H1 (cell line): ENCODE measurements at regions not wholly inside any gene's neighbourhood (a gene's known extent, or its start where the extent isn't known, plus 50 kb on each side); places are given as distances from the start of the nearest gene placed in this dataset.
A peak's percentile ranks its signal among the peaks of the same experiment; 100 is the strongest.

Source experiments
- CTCF ChIA-PET: fragments of 300-600 bp; sonication (Branson Sonifier 250); formaldehyde crosslinking; loops from one replicate; lab custom pipeline; 2021; ENCODE audit not compliant: partially characterized antibody; lab: Charles Lee
- POLR2A ChIA-PET: fragments of 300-600 bp; sonication (Branson Sonifier 250); formaldehyde crosslinking; loops from one replicate; lab custom pipeline; 2021; ENCODE audit warnings: inconsistent platforms; ENCODE audit not compliant: partially characterized antibody; lab: Charles Lee
- DNase-seq, 2 experiments: peaks; one replicate each; pipeline versions ENCODE4 v3.0.0 to v3.0.0-alpha.2; 2010 to 2022; ENCODE audit warnings: low spot score in 2 of 2, low read depth in 1 of 2, mixed read lengths in 1 of 2
- FAIRE-seq: peaks from 2 replicates; lab custom pipeline; 2011; peaks lifted over from hg19 to GRCh38; lab: Jason Lieb, UNC
- H2AFZ ChIP-seq: 2 replicates; pipeline ENCODE4 v1.8.1; 2012; ENCODE audit warnings: low read length, inconsistent platforms
- H2AK5ac ChIP-seq: 2 replicates; pipeline ENCODE4 v1.6.1; 2013; ENCODE audit warnings: low read depth, low read length
- H2BK120ac ChIP-seq: replicated peaks from 2 replicates; pipeline ENCODE3; 2013; ENCODE audit warnings: low read depth, low read length, inconsistent platforms
- H2BK12ac ChIP-seq: 2 replicates; pipeline ENCODE4 v1.6.1; 2013; ENCODE audit warnings: low read depth, low read length
- H2BK15ac ChIP-seq: 2 replicates; pipeline ENCODE4 v1.6.1; 2013; ENCODE audit warnings: low read length
- H2BK20ac ChIP-seq: 2 replicates; pipeline ENCODE4 v1.6.1; 2013; ENCODE audit warnings: low read length
- H2BK5ac ChIP-seq: 2 replicates; pipeline ENCODE4 v1.6.1; 2013; ENCODE audit warnings: low read depth, low read length
- H3K14ac ChIP-seq: 2 replicates; pipeline ENCODE4 v1.6.1; 2013; ENCODE audit warnings: inconsistent platforms; ENCODE audit not compliant: insufficient read length
- H3K18ac ChIP-seq: 2 replicates; pipeline ENCODE4 v1.6.1; 2013; ENCODE audit warnings: low read length; ENCODE audit errors: extremely low read depth
- H3K23ac ChIP-seq: 2 replicates; pipeline ENCODE4 v1.6.1; 2013; ENCODE audit warnings: inconsistent platforms; ENCODE audit not compliant: insufficient read length
- H3K23me2 ChIP-seq: 2 replicates; pipeline ENCODE4 v1.6.1; 2013; ENCODE audit warnings: low read depth, low read length
- H3K27ac ChIP-seq: 2 replicates; pipeline ENCODE4 v1.6.1; 2011; ENCODE audit warnings: low read depth, low read length, inconsistent platforms
- H3K27me3 ChIP-seq, 4 experiments: replicated peaks in 1 of 4; 1 replicate in 1 of 4; 2 replicates in 3 of 4; pipeline versions ENCODE4 v1.6.1 to v1.8.1; 2011 to 2013; ENCODE audit warnings: low read length in 3 of 4, mild to moderate bottlenecking in 3 of 4, inconsistent platforms in 2 of 4, mixed read lengths in 2 of 4, moderate library complexity in 1 of 4; ENCODE audit not compliant: control insufficient read depth in 3 of 4, insufficient read depth in 3 of 4; ENCODE audit errors: extremely low read depth in 1 of 4
- H3K36me3 ChIP-seq, 4 experiments: 2 replicates each; pipeline versions ENCODE4 v1.6.1 to v1.8.1; 2011 to 2013; ENCODE audit warnings: mild to moderate bottlenecking in 4 of 4, low read length in 3 of 4, moderate library complexity in 2 of 4, control low read depth in 1 of 4, inconsistent platforms in 1 of 4; ENCODE audit not compliant: insufficient read depth in 4 of 4, control insufficient read depth in 2 of 4
- H3K4ac ChIP-seq: replicated peaks from 2 replicates; pipeline ENCODE3; 2013; ENCODE audit warnings: low read length, low read depth, mixed read lengths, inconsistent platforms; ENCODE audit not compliant: insufficient read length
- H3K4me1 ChIP-seq, 4 experiments: replicated peaks in 1 of 4; 1 replicate in 1 of 4; 2 replicates in 3 of 4; pipeline versions ENCODE4 v1.6.1 to v1.8.1; 2011 to 2013; ENCODE audit warnings: low read length in 3 of 4, inconsistent platforms in 2 of 4, mixed read lengths in 1 of 4; ENCODE audit not compliant: insufficient read depth in 4 of 4, control insufficient read depth in 3 of 4
- H3K4me2 ChIP-seq, 2 experiments: 2 replicates each; pipeline versions ENCODE4 v1.6.1 to v1.8.1; 2011 to 2013; ENCODE audit warnings: low read depth in 2 of 2, low read length in 2 of 2, control low read depth in 1 of 2, inconsistent platforms in 1 of 2, mild to moderate bottlenecking in 1 of 2; ENCODE audit not compliant: insufficient read depth in 1 of 2
- H3K4me3 ChIP-seq, 4 experiments: fragments of 200-600, 300-600 bp in 1 of 4; sonication (generic), shearing (Covaris generic), sonication (Bioruptor Twin) in 1 of 4; 2 replicates each; pipeline versions ENCODE4 v1.5.1 to v1.8.1; 2011 to 2016; ENCODE audit warnings: low read length in 4 of 4, low read depth in 3 of 4, control low read depth in 2 of 4, inconsistent platforms in 2 of 4, mild to moderate bottlenecking in 2 of 4, mixed read lengths in 1 of 4, moderate library complexity in 1 of 4; ENCODE audit not compliant: insufficient read depth in 2 of 4; ENCODE audit errors: extremely low read depth in 1 of 4
- H3K56ac ChIP-seq: replicated peaks from 2 replicates; pipeline ENCODE3; 2013; ENCODE audit warnings: low read depth, mild to moderate bottlenecking, mixed read lengths, low read length, inconsistent platforms; ENCODE audit not compliant: insufficient read length
- H3K79me1 ChIP-seq: 2 replicates; pipeline ENCODE4 v1.6.1; 2013; ENCODE audit warnings: low read depth, low read length, control low read depth
- H3K79me2 ChIP-seq, 2 experiments: 2 replicates each; pipeline versions ENCODE4 v1.6.1 to v1.8.1; 2012 to 2013; ENCODE audit warnings: low read length in 2 of 2, mild to moderate bottlenecking in 2 of 2, inconsistent platforms in 1 of 2; ENCODE audit not compliant: insufficient read depth in 2 of 2, control insufficient read depth in 1 of 2
- H3K9ac ChIP-seq, 4 experiments: replicated peaks in 1 of 4; 1 replicate in 1 of 4; 2 replicates in 3 of 4; pipeline versions ENCODE4 v1.6.1 to v1.8.1; 2011 to 2013; ENCODE audit warnings: low read depth in 3 of 4, low read length in 3 of 4, control low read depth in 2 of 4, mild to moderate bottlenecking in 2 of 4, moderate library complexity in 2 of 4, inconsistent platforms in 1 of 4; ENCODE audit errors: extremely low read depth in 1 of 4
- H3K9me3 ChIP-seq, 2 experiments: 2 replicates each; pipeline versions ENCODE4 v1.6.1 to v1.8.1; 2012 to 2013; ENCODE audit warnings: mild to moderate bottlenecking in 2 of 2, moderate library complexity in 2 of 2, control low read depth in 1 of 2, inconsistent platforms in 1 of 2, low read depth in 1 of 2, low read length in 1 of 2, mixed read lengths in 1 of 2; ENCODE audit not compliant: insufficient read depth in 2 of 2
- H4K20me1 ChIP-seq, 2 experiments: replicated peaks in 1 of 2; 2 replicates each; pipeline versions ENCODE3 to v1.8.1; 2011 to 2013; ENCODE audit warnings: inconsistent platforms in 2 of 2, low read length in 2 of 2, mild to moderate bottlenecking in 1 of 2; ENCODE audit not compliant: insufficient read depth in 2 of 2, control insufficient read depth in 1 of 2
- H4K5ac ChIP-seq: 2 replicates; pipeline ENCODE4 v1.6.1; 2013; ENCODE audit warnings: low read length, low read depth, mixed read lengths, inconsistent platforms; ENCODE audit not compliant: insufficient read length
- H4K8ac ChIP-seq: 2 replicates; pipeline ENCODE4 v1.8.0; 2013; ENCODE audit warnings: mild to moderate bottlenecking, moderate library complexity, low read length, inconsistent platforms; ENCODE audit not compliant: insufficient read depth; ENCODE audit errors: extremely low read depth
- H4K91ac ChIP-seq: replicated peaks from 2 replicates; pipeline ENCODE3; 2013; ENCODE audit warnings: low read length, mixed read lengths, inconsistent platforms; ENCODE audit not compliant: insufficient read length
- CBX8 ChIP-seq: fragments of 300-800, 300-1000 bp; sonication (generic); IDR thresholded peaks from 2 replicates; pipeline ENCODE4 v1.7.1; 2016; ENCODE audit warnings: low read depth, low read length, borderline replicate concordance
- CEBPB ChIP-seq: IDR thresholded peaks from 2 replicates; pipeline ENCODE4 v1.6.1; 2012; ENCODE audit warnings: low read depth, low read length
- CREB1 ChIP-seq: IDR thresholded peaks from 2 replicates; pipeline ENCODE4 v1.6.1; 2012; ENCODE audit warnings: inconsistent platforms
- JUN ChIP-seq: IDR thresholded peaks from 2 replicates; pipeline ENCODE4 v1.6.1; 2011; ENCODE audit warnings: low read depth, mild to moderate bottlenecking, improper control_type of control experiment, low read length
- KDM1A ChIP-seq: fragments of 200-600, 300-600 bp; sonication (generic); IDR thresholded peaks from 2 replicates; pipeline ENCODE4 v1.7.1; 2016; ENCODE audit warnings: mild to moderate bottlenecking, low read length, borderline replicate concordance
- RAD21 ChIP-seq, 2 experiments: IDR thresholded peaks in 1 of 2; conservative IDR thresholded peaks in 1 of 2; 2 replicates each; pipeline ENCODE4 v1.6.1; 2011; ENCODE audit warnings: low read depth in 2 of 2, low read length in 2 of 2, improper control_type of control experiment in 1 of 2, inconsistent platforms in 1 of 2, mild to moderate bottlenecking in 1 of 2, moderate library complexity in 1 of 2
- TCF12 ChIP-seq: IDR thresholded peaks from 2 replicates; pipeline ENCODE4 v1.6.1; 2011; ENCODE audit warnings: low read depth, mild to moderate bottlenecking, low read length
- TEAD4 ChIP-seq: IDR thresholded peaks from 2 replicates; pipeline ENCODE4 v1.6.1; 2012; ENCODE audit warnings: low read depth, low read length, inconsistent platforms, mixed read lengths
- WGBS, 2 experiments: shearing (Covaris generic) in 1 of 2; methylation state at CpG; one replicate each; pipeline versions ENCODE4 v1.1.6 to v1.1.7; 2013 to 2015; ENCODE audit warnings: low lambda C conversion rate in 2 of 2, mixed read lengths in 2 of 2, inconsistent platforms in 1 of 2, low coverage in 1 of 2, missing lambda C conversion rate in 1 of 2; ENCODE audit not compliant: insufficient replicate concordance in 2 of 2, insufficient coverage in 1 of 2, insufficient read length in 1 of 2; ENCODE audit errors: extremely low coverage in 1 of 2, missing lambda C conversion rate in 1 of 2; 5-methylcytosine and 5-hydroxymethylcytosine counted together

DNA sequence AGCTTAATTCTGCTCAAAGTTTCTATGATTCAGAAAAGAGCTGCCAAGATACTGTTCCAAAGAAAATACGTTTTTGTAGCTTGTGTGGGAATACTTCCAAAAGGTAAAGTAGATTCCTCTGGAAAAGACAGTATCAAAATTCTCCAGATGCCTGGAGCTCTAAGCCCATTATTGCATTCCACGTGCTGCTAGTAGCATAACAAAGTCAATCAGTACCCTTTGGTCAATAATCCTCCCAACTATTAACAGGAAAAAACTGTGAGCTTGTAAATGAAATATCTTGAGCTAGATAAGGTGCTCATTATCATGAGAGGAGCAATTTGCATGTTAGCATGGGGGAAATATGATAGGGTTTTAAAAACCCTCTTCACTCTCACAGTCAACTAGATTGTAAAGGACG lies 229.5 kb upstream of the TYRP1 start:
- Histone ChIP-seq H2BK12ac (no peak overlapping the region), H3K27ac (no peak overlapping the region), H2BK5ac (no peak overlapping the region), H3K18ac (no peak overlapping the region), H3K23ac (no peak overlapping the region), H2AK5ac (no peak overlapping the region), H3K56ac (no peak overlapping the region), H3K4me3 (no peak overlapping the region), H4K8ac (no peak overlapping the region), H3K79me1 (no peaks in the 10 kb centered on the region), H2AFZ (no peak overlapping the region), H3K36me3 (no peaks in the 10 kb centered on the region), H3K4me2 (no peak overlapping the region), H3K9me3 (no peaks in the 10 kb centered on the region), H3K14ac (no peak overlapping the region), H4K20me1 (no peaks in the 10 kb centered on the region), H3K79me2 (no peaks in the 10 kb centered on the region), H4K91ac (no peak overlapping the region), H2BK120ac (no peak overlapping the region), H3K4ac (no peak overlapping the region), H2BK20ac (no peak overlapping the region), H4K5ac (no peak overlapping the region), H3K27me3 (no peaks in the 10 kb centered on the region), H3K9ac (no peak overlapping the region), H3K23me2 (no peaks in the 10 kb centered on the region; the same call in 1 of the 2 replicates), H3K4me1 (peaks cover 0 to 8% (median 1%) of the 10 kb centered on the region in 4 experiments; a peak in 2 of 7 replicates), H2BK15ac (no peak overlapping the region)
- 44% methylated on average over 3 of the region's 3 CpGs; no CpG with 5 or more reads in 1 of the 2 experiments for WGBS, 2 experiments
- CTCF ChIA-PET = interaction anchor here (0.7 to 3.5 kb wide), 8 partner anchors 10 to 1148 kb away, joined by 3 to 19 read pairs (median 4); no protein-coding TSS in a partner anchor
- TF ChIP-seq RAD21 (IDR thresholded peaks at IDR 0.05 in 1 of 2, conservative IDR thresholded peaks at IDR 0.05 in 1 of 2; ENCODE audit: low read depth in 2 of 2, low read length in 2 of 2) = no peak
- no peak for TF ChIP-seq CEBPB
- TF ChIP-seq TEAD4 = 0 out of 2 replicates have a peak, but pooled peaks have one; percentile 15
- TF ChIP-seq TCF12 = no peak
- TF ChIP-seq KDM1A = no peak
- TF ChIP-seq JUN = no peak
- TF ChIP-seq CBX8 = no peak
- TF ChIP-seq CREB1 = no peak
- DNase-seq (no peak), FAIRE-seq (no peak)
- POLR2A ChIA-PET = no interaction called here
